ENCODE measurements at regions not wholly inside any gene's neighbourhood (a gene's known extent, or its start where the extent isn't known, plus 50 kb on each side); places are given as distances from the start of the nearest gene placed in this dataset.

DNA sequence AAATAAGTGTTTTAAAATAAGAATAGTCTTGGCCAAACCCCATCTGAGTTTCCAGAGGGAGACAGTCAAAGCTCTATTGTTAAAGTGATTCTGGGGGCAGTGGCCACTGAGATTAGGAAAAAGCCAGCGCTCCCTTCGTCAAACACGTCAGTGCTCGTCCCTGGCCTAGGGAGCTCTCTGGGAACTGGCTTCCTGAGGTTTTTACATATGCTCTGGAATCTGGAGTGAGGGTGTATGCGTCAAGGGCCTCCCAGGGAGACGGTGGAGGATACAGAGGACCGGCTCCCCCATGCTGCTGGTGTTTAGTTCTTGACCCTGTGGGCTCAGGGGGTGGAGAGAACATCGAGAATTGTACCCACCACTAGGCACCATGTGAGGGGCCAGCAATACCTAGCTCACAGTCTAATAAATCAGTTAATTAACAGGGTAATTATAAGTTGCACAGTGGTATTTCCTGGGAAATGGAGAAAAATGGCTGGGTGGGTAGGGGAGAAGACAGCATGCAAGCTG, 87.0 kb downstream of the SLC25A47 start:
- intact Hi-C loops (cut with DNase I), result no loop called here
- no peaks in the 10 kb centered on the region for H3K9me3 ChIP-seq (ENCODE audit: control insufficient read depth, low read length)
- H3K27me3 ChIP-seq (ENCODE audit: control insufficient read depth in 1 of 2, insufficient read depth in 2 of 2, low read length in 1 of 2), result no peaks in the 10 kb centered on the region
- no peak overlapping the region for H3K27ac ChIP-seq (ENCODE audit: low read depth in 1 of 2, low read length in 2 of 2)
- DNase-seq (no peak), ATAC-seq (ENCODE audit: low FRiP score) (no peak)
- no peaks in the 10 kb centered on the region for H3K36me3 ChIP-seq (ENCODE audit: control insufficient read depth in 1 of 2, insufficient read depth in 2 of 2, low read length in 1 of 2)
- 90% methylated on average over 8 of the region's 8 CpGs for WGBS, 2 donors
- no peak overlapping the region for H3K4me3 ChIP-seq (ENCODE audit: low read length in 2 of 2)
- H3K4me1 ChIP-seq (ENCODE audit: control insufficient read depth in 1 of 2, insufficient read depth in 2 of 2, low read length in 2 of 2), result no peaks in the 10 kb centered on the region

DNA sequence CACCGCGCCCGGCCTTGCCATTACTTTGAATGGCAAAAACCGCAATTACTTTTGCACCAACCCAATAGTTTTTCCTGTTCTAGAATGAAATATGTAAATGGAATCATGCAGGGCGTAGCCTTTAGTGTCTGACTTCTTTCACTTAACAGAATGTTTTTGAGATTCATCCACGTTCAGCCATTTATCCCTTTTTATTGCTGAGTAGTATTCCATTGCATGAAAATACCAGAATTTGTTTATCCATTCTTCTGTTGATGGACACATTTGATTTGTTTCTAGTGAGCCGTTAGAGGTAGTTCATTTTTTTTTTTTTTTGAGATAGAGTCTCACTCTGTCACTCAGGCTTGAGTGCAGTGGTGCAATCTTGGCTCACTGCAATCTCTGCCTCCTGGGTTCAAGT, 90.6 kb downstream of the SLC25A47 start:
- no peak for DNase-seq
- Histone ChIP-seq H3K27me3 (ENCODE audit: control insufficient read depth in 1 of 2, insufficient read depth in 2 of 2, low read length in 1 of 2) (no peaks in the 10 kb centered on the region), H3K4me1 (ENCODE audit: control insufficient read depth in 1 of 2, insufficient read depth in 2 of 2, low read length in 2 of 2) (no peaks in the 10 kb centered on the region), H3K36me3 (ENCODE audit: control insufficient read depth in 1 of 2, insufficient read depth in 2 of 2, low read length in 1 of 2) (no peaks in the 10 kb centered on the region), H3K9me3 (ENCODE audit: control insufficient read depth, low read length) (no peaks in the 10 kb centered on the region), H3K4me3 (ENCODE audit: low read length in 2 of 2) (no peak overlapping the region), H3K27ac (ENCODE audit: low read depth in 1 of 2, low read length in 2 of 2) (no peak overlapping the region)
- intact Hi-C loops (cut with DNase I), result no loop called here
- WGBS, 2 donors, result 96% methylated on average over 7 of the region's 7 CpGs
- ATAC-seq (ENCODE audit: low FRiP score), result no peak

DNA sequence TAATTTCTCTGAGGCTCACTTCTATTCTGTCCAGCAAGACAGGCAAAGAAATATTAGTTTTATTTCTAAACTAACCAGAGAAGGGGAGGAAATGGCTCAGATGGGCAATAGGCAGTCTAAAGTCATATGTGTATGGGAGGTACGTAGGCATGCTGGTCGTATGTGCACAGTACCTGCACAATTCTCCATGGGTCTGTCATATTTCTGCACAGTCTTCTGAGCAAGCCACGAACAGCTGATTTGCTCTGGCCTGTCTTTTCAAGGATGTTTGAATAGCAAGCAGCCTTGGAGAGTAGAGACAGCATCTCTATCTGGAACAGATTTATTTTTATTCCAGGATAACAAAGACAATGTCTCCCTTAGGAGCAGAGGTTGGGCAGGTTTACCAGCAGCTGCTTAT, 92.1 kb downstream of the SLC25A47 start:
- intact Hi-C loops (cut with DNase I), result no loop called here
- no peaks in the 10 kb centered on the region for H3K4me1 ChIP-seq (ENCODE audit: control insufficient read depth in 1 of 2, insufficient read depth in 2 of 2, low read length in 2 of 2)
- no peaks in the 10 kb centered on the region for H3K9me3 ChIP-seq (ENCODE audit: control insufficient read depth, low read length)
- no peaks in the 10 kb centered on the region for H3K36me3 ChIP-seq (ENCODE audit: control insufficient read depth in 1 of 2, insufficient read depth in 2 of 2, low read length in 1 of 2)
- 96 to 97% methylated on average over 3 of the region's 3 CpGs for WGBS, 2 donors
- no peak overlapping the region for H3K4me3 ChIP-seq (ENCODE audit: low read length in 2 of 2)
- DNase-seq (no peak), ATAC-seq (ENCODE audit: low FRiP score) (no peak)
- H3K27me3 ChIP-seq (ENCODE audit: control insufficient read depth in 1 of 2, insufficient read depth in 2 of 2, low read length in 1 of 2), result no peaks in the 10 kb centered on the region
- H3K27ac ChIP-seq (ENCODE audit: low read depth in 1 of 2, low read length in 2 of 2), result no peak overlapping the region

DNA sequence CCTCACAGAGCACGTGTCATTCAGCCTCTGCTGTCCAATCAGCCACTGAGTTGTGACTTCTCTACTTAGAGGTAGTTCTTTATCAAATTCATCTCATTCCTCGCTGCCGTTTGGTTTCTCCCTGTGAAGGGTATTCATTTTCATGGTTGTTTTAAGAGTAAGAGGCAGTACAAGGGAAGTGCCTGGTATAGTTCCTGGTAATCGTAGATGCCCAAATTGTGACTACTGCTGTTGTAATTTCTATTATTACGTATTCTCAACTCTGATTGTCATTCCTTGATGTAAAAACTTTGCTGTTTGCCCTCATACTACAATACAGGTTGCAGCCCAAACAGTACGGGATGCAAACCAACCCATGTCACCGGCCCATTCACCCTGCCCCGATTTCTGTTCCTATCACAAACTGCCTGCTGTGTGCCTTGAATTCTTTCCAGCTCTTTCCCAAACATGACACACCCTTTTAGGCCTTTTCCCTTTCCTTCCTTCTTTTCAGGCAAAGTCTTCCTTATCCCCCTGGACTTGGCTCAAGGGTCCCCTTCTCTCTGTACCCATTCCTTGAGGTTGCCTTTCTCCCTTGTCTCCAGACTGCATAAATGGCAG, 93.0 kb downstream of the SLC25A47 start:
- H3K27me3 ChIP-seq (ENCODE audit: control insufficient read depth in 1 of 2, insufficient read depth in 2 of 2, low read length in 1 of 2), result no peaks in the 10 kb centered on the region
- DNase-seq, result no peak
- no peak overlapping the region for H3K27ac ChIP-seq (ENCODE audit: low read depth in 1 of 2, low read length in 2 of 2)
- 91 to 92% methylated on average over 8 of the region's 8 CpGs for WGBS, 2 donors
- no peak for ATAC-seq (ENCODE audit: low FRiP score)
- no peak overlapping the region for H3K4me3 ChIP-seq (ENCODE audit: low read length in 2 of 2)
- H3K9me3 ChIP-seq (ENCODE audit: control insufficient read depth, low read length), result no peaks in the 10 kb centered on the region
- intact Hi-C loops (cut with DNase I), result no loop called here
- no peaks in the 10 kb centered on the region for H3K36me3 ChIP-seq (ENCODE audit: control insufficient read depth in 1 of 2, insufficient read depth in 2 of 2, low read length in 1 of 2)
- H3K4me1 ChIP-seq (ENCODE audit: control insufficient read depth in 1 of 2, insufficient read depth in 2 of 2, low read length in 2 of 2), result no peaks in the 10 kb centered on the region

DNA sequence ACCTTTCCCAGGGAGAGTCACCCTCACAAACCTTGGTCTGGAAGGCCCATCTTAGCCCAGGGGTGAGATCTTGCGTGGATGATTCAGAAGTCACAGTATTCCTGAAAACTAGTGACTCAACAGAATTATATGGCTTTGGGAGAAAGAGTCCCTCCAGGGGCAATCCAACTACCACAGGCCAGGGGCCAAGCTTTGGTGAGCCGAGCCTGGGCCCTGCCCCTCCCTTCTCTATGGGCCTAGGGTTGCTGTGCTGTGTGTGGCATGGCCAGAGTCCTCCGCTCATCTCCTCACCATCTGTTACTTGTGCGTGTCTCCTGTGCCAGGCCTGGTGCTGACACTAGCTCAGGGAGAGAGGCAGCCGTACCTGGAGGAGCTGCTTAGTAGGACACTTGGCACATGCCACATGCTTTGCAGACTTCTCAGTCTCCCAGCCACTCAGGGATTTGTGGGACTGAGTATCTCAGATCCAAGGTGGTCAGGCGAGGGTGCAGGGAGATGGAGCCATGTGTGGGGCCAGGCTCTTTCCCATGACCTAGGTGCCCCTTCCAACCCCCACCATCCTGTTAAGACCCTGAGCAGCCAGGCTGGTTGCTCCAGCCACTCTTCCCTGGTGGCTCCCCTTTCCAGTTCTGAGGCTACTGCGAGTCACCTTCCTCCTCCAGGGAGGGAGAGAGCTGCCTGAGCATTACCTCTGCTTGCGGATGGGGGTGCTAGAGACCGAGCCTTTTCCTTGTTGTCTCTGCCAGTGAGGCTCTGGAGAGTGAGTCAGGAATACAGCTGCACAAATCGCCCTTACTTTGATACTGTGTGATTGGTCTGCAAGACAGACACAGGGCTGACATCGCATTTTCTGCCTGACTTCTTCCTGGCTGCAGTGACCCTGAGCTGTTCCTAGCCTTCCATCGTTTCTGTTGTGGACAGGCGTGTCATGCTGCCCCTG, 94.1 kb downstream of the SLC25A47 start:
- Histone ChIP-seq H3K9me3 (ENCODE audit: control insufficient read depth, low read length) (no peaks in the 10 kb centered on the region), H3K36me3 (ENCODE audit: control insufficient read depth in 1 of 2, insufficient read depth in 2 of 2, low read length in 1 of 2) (no peaks in the 10 kb centered on the region), H3K4me3 (ENCODE audit: low read length in 2 of 2) (no peak overlapping the region), H3K4me1 (ENCODE audit: control insufficient read depth in 1 of 2, insufficient read depth in 2 of 2, low read length in 2 of 2) (no peaks in the 10 kb centered on the region), H3K27me3 (ENCODE audit: control insufficient read depth in 1 of 2, insufficient read depth in 2 of 2, low read length in 1 of 2) (no peaks in the 10 kb centered on the region), H3K27ac (ENCODE audit: low read depth in 1 of 2, low read length in 2 of 2) (no peak overlapping the region)
- intact Hi-C loops (cut with DNase I), result no loop called here
- DNase-seq (peak in 1 of 2 donors; percentile 72), ATAC-seq (ENCODE audit: low FRiP score) (peak; percentile 70)
- 80 to 83% methylated on average over 13 of the region's 13 CpGs for WGBS, 2 donors

DNA sequence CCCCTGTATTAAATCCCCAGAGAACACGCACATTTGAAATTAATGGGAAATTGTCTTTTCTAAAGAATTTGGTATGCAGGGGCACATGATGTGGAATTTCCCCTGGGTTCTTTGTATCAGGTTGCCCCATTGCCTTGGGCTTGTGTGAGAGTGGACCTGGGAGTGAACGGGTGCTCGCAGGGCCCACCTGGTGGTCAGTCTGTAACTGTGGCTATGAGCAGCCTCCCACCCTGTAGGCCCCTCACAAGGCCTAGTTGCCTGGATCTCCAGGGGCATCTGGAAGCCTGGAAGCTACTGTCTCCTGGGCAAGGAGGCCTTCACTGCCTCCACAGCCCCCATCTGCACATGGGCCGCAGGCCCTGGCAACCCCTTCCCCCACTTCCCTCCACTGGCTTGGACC, 96.7 kb downstream of the SLC25A47 start:
- no peaks in the 10 kb centered on the region for H3K36me3 ChIP-seq (ENCODE audit: control insufficient read depth in 1 of 2, insufficient read depth in 2 of 2, low read length in 1 of 2)
- H3K27ac ChIP-seq (ENCODE audit: low read depth in 1 of 2, low read length in 2 of 2), result no peak overlapping the region
- ATAC-seq (ENCODE audit: low FRiP score), result no peak
- no peaks in the 10 kb centered on the region for H3K9me3 ChIP-seq (ENCODE audit: control insufficient read depth, low read length)
- H3K27me3 ChIP-seq (ENCODE audit: control insufficient read depth in 1 of 2, insufficient read depth in 2 of 2, low read length in 1 of 2), result no peaks in the 10 kb centered on the region
- WGBS, 2 donors, result 95 to 98% methylated on average over 4 of the region's 4 CpGs
- intact Hi-C loops (cut with DNase I), result no loop called here
- H3K4me3 ChIP-seq (ENCODE audit: low read length in 2 of 2), result no peak overlapping the region
- no peaks in the 10 kb centered on the region for H3K4me1 ChIP-seq (ENCODE audit: control insufficient read depth in 1 of 2, insufficient read depth in 2 of 2, low read length in 2 of 2)
- DNase-seq, result peak in 1 of 2 donors; percentile 39

DNA sequence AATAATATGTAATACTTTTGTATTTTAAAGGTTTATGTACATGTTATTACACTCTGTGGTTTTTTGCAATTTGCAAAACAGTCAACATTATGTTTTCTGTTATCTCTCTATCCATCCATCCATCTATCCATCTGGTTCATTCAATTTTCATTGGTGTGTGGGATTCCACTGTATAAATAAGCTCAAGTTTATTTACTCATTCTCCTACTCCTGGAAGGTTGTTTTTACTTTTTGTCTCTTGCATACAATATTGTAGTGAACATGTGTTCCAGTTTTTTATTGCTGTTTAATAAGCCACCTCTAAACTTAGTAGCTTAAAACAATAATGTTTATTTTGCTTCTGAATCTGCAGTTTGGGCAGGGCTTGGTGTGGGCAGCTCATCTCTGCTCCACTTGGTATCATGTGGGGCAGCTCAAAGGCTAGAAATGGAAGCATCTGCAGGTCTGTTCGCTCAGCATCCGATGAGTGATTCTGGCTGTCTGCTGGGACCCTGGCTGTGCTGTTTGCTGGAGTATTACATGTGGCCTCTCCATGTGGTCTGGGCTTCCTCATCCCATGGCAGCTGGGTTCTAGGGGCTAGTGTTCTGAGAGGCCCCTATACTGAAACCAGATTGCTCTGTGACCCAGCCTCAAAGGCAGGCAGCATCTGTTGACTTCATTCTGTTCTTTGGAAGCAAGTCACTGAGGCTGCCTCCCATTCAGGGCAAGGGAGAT, 98.8 kb downstream of the SLC25A47 start:
- no peaks in the 10 kb centered on the region for H3K36me3 ChIP-seq (ENCODE audit: control insufficient read depth in 1 of 2, insufficient read depth in 2 of 2, low read length in 1 of 2)
- no peaks in the 10 kb centered on the region for H3K4me1 ChIP-seq (ENCODE audit: control insufficient read depth in 1 of 2, insufficient read depth in 2 of 2, low read length in 2 of 2)
- DNase-seq, result no peak
- WGBS, 2 donors, result 49 to 65% methylated on average over 2 of the region's 2 CpGs
- no peak overlapping the region for H3K4me3 ChIP-seq (ENCODE audit: low read length in 2 of 2)
- no peaks in the 10 kb centered on the region for H3K27me3 ChIP-seq (ENCODE audit: control insufficient read depth in 1 of 2, insufficient read depth in 2 of 2, low read length in 1 of 2)
- intact Hi-C loops (cut with DNase I), result no loop called here
- H3K9me3 ChIP-seq (ENCODE audit: control insufficient read depth, low read length), result no peaks in the 10 kb centered on the region
- H3K27ac ChIP-seq (ENCODE audit: low read depth in 1 of 2, low read length in 2 of 2), result no peak overlapping the region
- no peak for ATAC-seq (ENCODE audit: low FRiP score)

DNA sequence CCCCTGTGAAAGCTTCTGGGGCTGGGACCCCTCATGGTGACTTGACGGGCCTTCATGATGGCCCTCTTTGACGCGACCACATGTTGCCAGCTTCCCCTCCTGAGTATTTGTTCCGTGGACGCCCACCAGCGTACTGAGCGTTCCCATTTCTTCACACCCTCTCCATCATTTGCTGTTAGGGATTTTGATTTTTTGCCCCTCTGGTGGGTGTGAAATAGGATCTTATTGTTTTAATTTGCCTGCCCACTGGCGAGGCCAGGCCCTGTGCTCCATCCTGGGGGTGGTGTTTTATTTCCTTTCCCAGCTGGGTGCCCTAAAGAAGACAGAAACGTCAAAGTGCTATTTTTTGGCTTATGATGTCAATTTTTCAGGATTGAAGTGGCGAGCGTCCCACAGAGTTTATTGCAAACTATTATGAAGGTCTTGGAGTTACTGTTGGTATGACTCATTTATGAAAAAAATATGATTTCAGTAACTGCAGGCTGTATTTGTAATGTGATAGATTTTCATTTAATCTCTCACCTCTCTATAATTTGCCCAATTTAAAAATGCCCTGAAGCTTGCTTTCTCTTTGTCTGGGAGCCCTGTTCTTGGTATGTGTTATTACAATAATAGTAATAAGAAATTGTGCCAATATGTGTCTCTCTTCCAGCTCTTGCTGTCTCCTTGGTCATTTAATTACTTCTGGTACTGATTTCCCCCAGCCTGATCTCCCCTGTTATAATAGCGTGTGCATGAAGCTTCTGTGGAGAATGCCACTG, 99.6 kb downstream of the SLC25A47 start:
- Histone ChIP-seq H3K27ac (ENCODE audit: low read depth in 1 of 2, low read length in 2 of 2) (no peak overlapping the region), H3K9me3 (ENCODE audit: control insufficient read depth, low read length) (no peaks in the 10 kb centered on the region), H3K27me3 (ENCODE audit: control insufficient read depth in 1 of 2, insufficient read depth in 2 of 2, low read length in 1 of 2) (no peaks in the 10 kb centered on the region), H3K4me1 (ENCODE audit: control insufficient read depth in 1 of 2, insufficient read depth in 2 of 2, low read length in 2 of 2) (no peaks in the 10 kb centered on the region), H3K4me3 (ENCODE audit: low read length in 2 of 2) (no peak overlapping the region), H3K36me3 (ENCODE audit: control insufficient read depth in 1 of 2, insufficient read depth in 2 of 2, low read length in 1 of 2) (no peaks in the 10 kb centered on the region)
- intact Hi-C loops (cut with DNase I), result no loop called here
- DNase-seq (no peak), ATAC-seq (ENCODE audit: low FRiP score) (no peak)
- 75 to 76% methylated on average over 12 of the region's 12 CpGs for WGBS, 2 donors
